ENCODE measurements at regions not wholly inside any gene's neighbourhood (a gene's known extent, or its start where the extent isn't known, plus 50 kb on each side); places are given as distances from the start of the nearest gene placed in this dataset.

GRCh38 chr7:81573128-81573527, 196.7 kb downstream of the HGF start:
- TF ChIP-seq POLR2A (IDR thresholded peaks at IDR 0.05; ENCODE audit: low read depth): no peak
- TF ChIP-seq CTCF (IDR thresholded peaks at IDR 0.05): no peak
- TF ChIP-seq POLR2AphosphoS5 (IDR thresholded peaks at IDR 0.05): no peak
- TF ChIP-seq EP300 (IDR thresholded peaks at IDR 0.05): no peak

All from esophagus muscularis mucosa (tissue), 4 donors.